Stimulated activated CD4-positive, alpha-beta T cell treated with anti-CD3 and anti-CD28 coated beads, Interleukin-15, amount 100 ng/mL, for 48 hours (primary cell): ENCODE measurements at regions not wholly inside any gene's neighbourhood (a gene's known extent, or its start where the extent isn't known, plus 50 kb on each side); places are given as distances from the start of the nearest gene placed in this dataset.

ENCODE experiments used
- DNase-seq, 2 donors: peaks; one replicate each; pipeline ENCODE4 v3.0.0-alpha.2; 2020; ENCODE audit warnings: low read depth in 2 of 2

GRCh38 chr20:23279836-23280235 lies 70.8 kb upstream of the NXT1 start:
- no peak for DNase-seq

GRCh38 chr20:23278172-23278571 lies 72.4 kb upstream of the NXT1 start:
- no peak for DNase-seq

GRCh38 chr20:23277316-23277715 lies 73.3 kb upstream of the NXT1 start:
- no peak for DNase-seq

- no peak for DNase-seq
Measured at GRCh38 chr20:23273776-23274175, 76.8 kb upstream of the NXT1 start.

- DNase-seq: no peak
Measured at GRCh38 chr20:23272176-23273029, 78.2 kb upstream of the NXT1 start.

- DNase-seq: no peak
Measured at GRCh38 chr20:23270382-23270911, 80.1 kb upstream of the NXT1 start.

- DNase-seq: no peak
Measured at GRCh38 chr20:23269954-23270353, 80.6 kb upstream of the NXT1 start.

- DNase-seq: no peak
Measured at GRCh38 chr20:23268792-23269354, 81.7 kb upstream of the NXT1 start.

- no peak for DNase-seq
Measured at GRCh38 chr20:23267909-23268308, 82.7 kb upstream of the NXT1 start.

- DNase-seq: no peak
Measured at GRCh38 chr20:23266530-23267398, 83.8 kb upstream of the NXT1 start.

GRCh38 chr20:23265226-23265625 lies 85.4 kb upstream of the NXT1 start:
- DNase-seq: no peak

- DNase-seq: no peak
Measured at GRCh38 chr20:23264545-23264944, 86.0 kb upstream of the NXT1 start.

- no peak for DNase-seq
Measured at GRCh38 chr20:23260181-23260840, 90.3 kb upstream of the NXT1 start.

- DNase-seq: no peak
Measured at GRCh38 chr20:23258747-23259121, 91.9 kb upstream of the NXT1 start.

GRCh38 chr20:23257848-23258746 lies 92.5 kb upstream of the NXT1 start:
- no peak for DNase-seq

GRCh38 chr20:23257106-23257761 lies 93.4 kb upstream of the NXT1 start:
- DNase-seq: no peak

GRCh38 chr20:23255716-23256385 lies 94.7 kb upstream of the NXT1 start:
- no peak for DNase-seq

GRCh38 chr20:23255106-23255505 lies 95.5 kb upstream of the NXT1 start:
- DNase-seq: no peak

- DNase-seq: no peak
Measured at GRCh38 chr20:23254505-23254904, 96.1 kb upstream of the NXT1 start.

- DNase-seq: no peak
Measured at GRCh38 chr20:23254034-23254433, 96.6 kb upstream of the NXT1 start.
